NOMO-1 (cell line): ENCODE measurements at regions not wholly inside any gene's neighbourhood (a gene's known extent, or its start where the extent isn't known, plus 50 kb on each side); places are given as distances from the start of the nearest gene placed in this dataset.

Experiments
- DNase-seq, 2 experiments: peaks; one replicate each; lab custom pipeline; 2025; ENCODE audit not compliant: unreplicated experiment in 2 of 2; lab: John Stamatoyannopoulos, UW

- DNase-seq: no peak
Observed at GRCh38 chr17:54789101-54789880, 111.4 kb upstream of the TOM1L1 start.

GRCh38 chr17:54793271-54793670, 107.4 kb upstream of the TOM1L1 start:
- DNase-seq: no peak

- peak; percentile 62 to 91 for DNase-seq
Observed at GRCh38 chr17:54795046-54795445, 105.6 kb upstream of the TOM1L1 start.

GRCh38 chr17:54807331-54807730, 93.3 kb upstream of the TOM1L1 start:
- DNase-seq: no peak

- DNase-seq: no peak
Observed at GRCh38 chr17:54813896-54814295, 86.8 kb upstream of the TOM1L1 start.

GRCh38 chr17:54814371-54814770, 86.3 kb upstream of the TOM1L1 start:
- no peak for DNase-seq

GRCh38 chr17:54834086-54834485, 66.6 kb upstream of the TOM1L1 start:
- no peak for DNase-seq

GRCh38 chr17:54835015-54835414, 65.6 kb upstream of the TOM1L1 start:
- no peak for DNase-seq

GRCh38 chr17:54836723-54837462, 63.8 kb upstream of the TOM1L1 start:
- DNase-seq: no peak

- no peak for DNase-seq
Observed at GRCh38 chr17:54838651-54839421, 61.8 kb upstream of the TOM1L1 start.

GRCh38 chr17:54839447-54839846, 61.2 kb upstream of the TOM1L1 start:
- no peak for DNase-seq

- DNase-seq: no peak
Observed at GRCh38 chr17:54840885-54841591, 59.6 kb upstream of the TOM1L1 start.

GRCh38 chr17:54841656-54842055, 59.0 kb upstream of the TOM1L1 start:
- no peak for DNase-seq

GRCh38 chr17:54844233-54844632, 56.4 kb upstream of the TOM1L1 start:
- no peak for DNase-seq

- DNase-seq: no peak
Observed at GRCh38 chr17:54848368-54848987, 52.2 kb upstream of the TOM1L1 start.

- no peak for DNase-seq
Observed at GRCh38 chr17:54849660-54850059, 51.0 kb upstream of the TOM1L1 start.
